CD4-positive, alpha-beta T cell treated with Interleukin-17A for 1 hour (primary cell): ENCODE measurements at regions not wholly inside any gene's neighbourhood (a gene's known extent, or its start where the extent isn't known, plus 50 kb on each side); places are given as distances from the start of the nearest gene placed in this dataset.

Experiments
- DNase-seq: peaks from one replicate; pipeline ENCODE4 v3.0.0-alpha.2; 2020

GRCh38 chr7:24341691-24342413, 57.9 kb downstream of the NPY start:
- no peak for DNase-seq

GRCh38 chr7:24343614-24344013, 59.6 kb downstream of the NPY start:
- no peak for DNase-seq

- DNase-seq: no peak
Observed at GRCh38 chr7:24346129-24346528, 62.1 kb downstream of the NPY start.

GRCh38 chr7:24346716-24347115, 62.7 kb downstream of the NPY start:
- no peak for DNase-seq

GRCh38 chr7:24349339-24349738, 65.3 kb downstream of the NPY start:
- DNase-seq: no peak

- no peak for DNase-seq
Observed at GRCh38 chr7:24354456-24354855, 70.5 kb downstream of the NPY start.

GRCh38 chr7:24356718-24357386, 72.9 kb downstream of the NPY start:
- DNase-seq: no peak

GRCh38 chr7:24361001-24361400, 77.0 kb downstream of the NPY start:
- DNase-seq: no peak

- DNase-seq: no peak
Observed at GRCh38 chr7:24365606-24366005, 81.6 kb downstream of the NPY start.

GRCh38 chr7:24366876-24367275, 82.9 kb downstream of the NPY start:
- no peak for DNase-seq

GRCh38 chr7:24368161-24368560, 84.2 kb downstream of the NPY start:
- no peak for DNase-seq

- DNase-seq: no peak
Observed at GRCh38 chr7:24370541-24370940, 86.6 kb downstream of the NPY start.

GRCh38 chr7:24372961-24373955, 89.3 kb downstream of the NPY start:
- DNase-seq: no peak

- DNase-seq: no peak
Observed at GRCh38 chr7:24378871-24379616, 95.1 kb downstream of the NPY start.

GRCh38 chr7:24381894-24382505, 98.0 kb downstream of the NPY start:
- no peak for DNase-seq

- no peak for DNase-seq
Observed at GRCh38 chr7:24383055-24383454, 99.1 kb downstream of the NPY start.

- DNase-seq: no peak
Observed at GRCh38 chr7:24384362-24385030, 100.5 kb downstream of the NPY start.

- DNase-seq: no peak
Observed at GRCh38 chr7:24388212-24388611, 104.2 kb downstream of the NPY start.

GRCh38 chr7:24390376-24391157, 106.6 kb downstream of the NPY start:
- DNase-seq: no peak

- DNase-seq: no peak
Observed at GRCh38 chr7:24392774-24393173, 108.8 kb downstream of the NPY start.

GRCh38 chr7:24395512-24395911, 111.5 kb downstream of the NPY start:
- DNase-seq: no peak
